ENCODE measurements at regions not wholly inside any gene's neighbourhood (a gene's known extent, or its start where the extent isn't known, plus 50 kb on each side); places are given as distances from the start of the nearest gene placed in this dataset.

- Histone ChIP-seq H3K4me1 (ENCODE audit: insufficient read depth, low read length, severe bottlenecking) (no peaks in the 10 kb centered on the region), H3K9me3 (ENCODE audit: low read length) (no peaks in the 10 kb centered on the region), H3K79me2 (ENCODE audit: insufficient read depth, low read length) (no peaks in the 10 kb centered on the region), H3K36me3 (ENCODE audit: insufficient read depth, low read length) (no peaks in the 10 kb centered on the region), H3F3A (ENCODE audit: insufficient read depth, low read length) (no peaks in the 10 kb centered on the region), H3K27ac (ENCODE audit: low read depth, low read length, poor library complexity, severe bottlenecking) (no peak overlapping the region), H2AFZ (ENCODE audit: low read length) (no peak overlapping the region), H3K27me3 (ENCODE audit: insufficient read depth, low read length) (no peaks in the 10 kb centered on the region), H3K9ac (ENCODE audit: low read length) (no peak overlapping the region), H3K9me2 (ENCODE audit: low read depth, low read length) (no peaks in the 10 kb centered on the region), H3K4me2 (ENCODE audit: low read length) (no peak overlapping the region), H3K4me3 (ENCODE audit: low read depth, low read length, poor library complexity, severe bottlenecking) (no peak overlapping the region), H4K20me1 (ENCODE audit: insufficient read depth, low read length) (no peaks in the 10 kb centered on the region)
- TF ChIP-seq CTCF (IDR thresholded peaks at IDR 0.05; ENCODE audit: low read length): no peak
- no peak for TF ChIP-seq EZH2 (IDR thresholded peaks at IDR 0.05; ENCODE audit: borderline replicate concordance, low read length)
These were observed 1224.1 kb upstream of the SEL1L start for GRCh38 chr14:82757776-82758175.

- Histone ChIP-seq H2AFZ (ENCODE audit: low read length) (no peak overlapping the region), H3K27me3 (ENCODE audit: insufficient read depth, low read length) (no peaks in the 10 kb centered on the region)
These were observed 1226.0 kb upstream of the SEL1L start for GRCh38 chr14:82759656-82760055.

GRCh38 chr14:82766123-82766522 lies 1232.5 kb upstream of the SEL1L start:
- H3K9ac ChIP-seq (ENCODE audit: low read length): no peak overlapping the region
- H3K4me1 ChIP-seq (ENCODE audit: insufficient read depth, low read length, severe bottlenecking): no peaks in the 10 kb centered on the region
- H3K9me2 ChIP-seq (ENCODE audit: low read depth, low read length): no peaks in the 10 kb centered on the region
- no peak overlapping the region for H3K4me3 ChIP-seq (ENCODE audit: low read depth, low read length, poor library complexity, severe bottlenecking)
- H3K27ac ChIP-seq (ENCODE audit: low read depth, low read length, poor library complexity, severe bottlenecking): no peak overlapping the region
- H3K9me3 ChIP-seq (ENCODE audit: low read length): no peaks in the 10 kb centered on the region
- H3K36me3 ChIP-seq (ENCODE audit: insufficient read depth, low read length): no peaks in the 10 kb centered on the region
- H3K27me3 ChIP-seq (ENCODE audit: insufficient read depth, low read length): no peaks in the 10 kb centered on the region
- H3K4me2 ChIP-seq (ENCODE audit: low read length): no peak overlapping the region
- H4K20me1 ChIP-seq (ENCODE audit: insufficient read depth, low read length): no peaks in the 10 kb centered on the region
- H3K79me2 ChIP-seq (ENCODE audit: insufficient read depth, low read length): no peaks in the 10 kb centered on the region
- H3F3A ChIP-seq (ENCODE audit: insufficient read depth, low read length): no peaks in the 10 kb centered on the region
- no peak overlapping the region for H2AFZ ChIP-seq (ENCODE audit: low read length)
- TF ChIP-seq CTCF (IDR thresholded peaks at IDR 0.05; ENCODE audit: low read length): no peak
- no peak for TF ChIP-seq EZH2 (IDR thresholded peaks at IDR 0.05; ENCODE audit: borderline replicate concordance, low read length)

More at GRCh38 chr14:82759656-82760055, 1226.0 kb upstream of the SEL1L start:
- H3F3A ChIP-seq (ENCODE audit: insufficient read depth, low read length): no peaks in the 10 kb centered on the region
- no peaks in the 10 kb centered on the region for H3K4me1 ChIP-seq (ENCODE audit: insufficient read depth, low read length, severe bottlenecking)
- H3K9ac ChIP-seq (ENCODE audit: low read length): no peak overlapping the region
- H3K27ac ChIP-seq (ENCODE audit: low read depth, low read length, poor library complexity, severe bottlenecking): no peak overlapping the region
- H4K20me1 ChIP-seq (ENCODE audit: insufficient read depth, low read length): no peaks in the 10 kb centered on the region
- no peaks in the 10 kb centered on the region for H3K9me3 ChIP-seq (ENCODE audit: low read length)
- no peaks in the 10 kb centered on the region for H3K9me2 ChIP-seq (ENCODE audit: low read depth, low read length)
- TF ChIP-seq CTCF (IDR thresholded peaks at IDR 0.05; ENCODE audit: low read length): no peak
- no peak for TF ChIP-seq EZH2 (IDR thresholded peaks at IDR 0.05; ENCODE audit: borderline replicate concordance, low read length)
- H3K4me3 ChIP-seq (ENCODE audit: low read depth, low read length, poor library complexity, severe bottlenecking): no peak overlapping the region
- no peaks in the 10 kb centered on the region for H3K79me2 ChIP-seq (ENCODE audit: insufficient read depth, low read length)
- H3K36me3 ChIP-seq (ENCODE audit: insufficient read depth, low read length): no peaks in the 10 kb centered on the region
- no peak overlapping the region for H3K4me2 ChIP-seq (ENCODE audit: low read length)
